ENCODE measurements at regions not wholly inside any gene's neighbourhood (a gene's known extent, or its start where the extent isn't known, plus 50 kb on each side); places are given as distances from the start of the nearest gene placed in this dataset.

DNA sequence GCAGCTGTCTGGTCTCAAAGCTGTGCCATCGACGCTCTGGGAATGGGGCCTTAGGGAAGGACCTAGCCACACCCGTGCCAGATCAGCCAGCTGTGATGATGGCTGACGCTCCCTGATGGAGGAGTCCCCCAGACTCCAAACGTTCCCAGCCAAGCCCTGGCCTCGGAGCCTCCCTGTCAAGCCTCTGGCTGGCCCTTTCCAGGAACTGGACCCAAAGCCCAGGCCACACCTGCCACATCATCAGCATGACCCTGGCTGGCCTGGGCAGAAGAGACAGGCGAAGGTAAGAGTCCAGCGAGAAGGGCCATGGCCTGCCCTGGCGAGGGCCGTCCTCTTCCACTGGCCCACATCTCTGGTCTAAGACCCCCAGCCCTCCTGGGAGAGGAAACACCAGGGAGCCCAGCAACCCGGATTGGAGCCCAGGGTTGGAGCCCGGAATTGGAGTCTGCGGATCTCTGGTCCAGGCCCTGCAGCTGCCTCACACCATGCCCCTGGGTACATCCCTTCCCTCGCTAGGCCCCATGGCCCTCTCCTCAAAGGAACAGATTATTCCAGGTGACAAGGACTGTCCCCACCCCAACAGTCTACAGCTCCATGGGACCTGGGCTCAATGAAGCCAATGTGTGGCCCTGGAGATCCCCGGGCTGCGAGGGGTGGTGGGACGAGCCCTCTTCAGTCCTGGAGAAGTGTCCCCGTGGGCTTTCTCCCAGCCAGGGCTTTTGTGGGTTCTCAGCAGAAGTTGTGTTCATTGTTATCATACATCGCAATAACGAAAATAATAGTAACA is 105.1 kb upstream of the TNRC6C start:
- Mint-ChIP-seq H3K27me3 (no peaks in the 10 kb centered on the region), H3K4me1 (ENCODE audit: unreplicated experiment) (no peaks in the 10 kb centered on the region), H3K36me3 (no peaks in the 10 kb centered on the region), H3K4me3 (no peak overlapping the region), H3K27ac (no peak overlapping the region), H3K9me3 (no peaks in the 10 kb centered on the region)
- no peak for DNase-seq (ENCODE audit: extremely low spot score, unreplicated experiment)
- TF ChIP-seq, protein P1, sequence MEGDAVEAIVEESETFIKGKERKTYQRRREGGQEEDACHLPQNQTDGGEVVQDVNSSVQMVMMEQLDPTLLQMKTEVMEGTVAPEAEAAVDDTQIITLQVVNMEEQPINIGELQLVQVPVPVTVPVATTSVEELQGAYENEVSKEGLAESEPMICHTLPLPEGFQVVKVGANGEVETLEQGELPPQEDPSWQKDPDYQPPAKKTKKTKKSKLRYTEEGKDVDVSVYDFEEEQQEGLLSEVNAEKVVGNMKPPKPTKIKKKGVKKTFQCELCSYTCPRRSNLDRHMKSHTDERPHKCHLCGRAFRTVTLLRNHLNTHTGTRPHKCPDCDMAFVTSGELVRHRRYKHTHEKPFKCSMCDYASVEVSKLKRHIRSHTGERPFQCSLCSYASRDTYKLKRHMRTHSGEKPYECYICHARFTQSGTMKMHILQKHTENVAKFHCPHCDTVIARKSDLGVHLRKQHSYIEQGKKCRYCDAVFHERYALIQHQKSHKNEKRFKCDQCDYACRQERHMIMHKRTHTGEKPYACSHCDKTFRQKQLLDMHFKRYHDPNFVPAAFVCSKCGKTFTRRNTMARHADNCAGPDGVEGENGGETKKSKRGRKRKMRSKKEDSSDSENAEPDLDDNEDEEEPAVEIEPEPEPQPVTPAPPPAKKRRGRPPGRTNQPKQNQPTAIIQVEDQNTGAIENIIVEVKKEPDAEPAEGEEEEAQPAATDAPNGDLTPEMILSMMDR (conservative IDR thresholded peaks at IDR 0.05): no peak

DNA sequence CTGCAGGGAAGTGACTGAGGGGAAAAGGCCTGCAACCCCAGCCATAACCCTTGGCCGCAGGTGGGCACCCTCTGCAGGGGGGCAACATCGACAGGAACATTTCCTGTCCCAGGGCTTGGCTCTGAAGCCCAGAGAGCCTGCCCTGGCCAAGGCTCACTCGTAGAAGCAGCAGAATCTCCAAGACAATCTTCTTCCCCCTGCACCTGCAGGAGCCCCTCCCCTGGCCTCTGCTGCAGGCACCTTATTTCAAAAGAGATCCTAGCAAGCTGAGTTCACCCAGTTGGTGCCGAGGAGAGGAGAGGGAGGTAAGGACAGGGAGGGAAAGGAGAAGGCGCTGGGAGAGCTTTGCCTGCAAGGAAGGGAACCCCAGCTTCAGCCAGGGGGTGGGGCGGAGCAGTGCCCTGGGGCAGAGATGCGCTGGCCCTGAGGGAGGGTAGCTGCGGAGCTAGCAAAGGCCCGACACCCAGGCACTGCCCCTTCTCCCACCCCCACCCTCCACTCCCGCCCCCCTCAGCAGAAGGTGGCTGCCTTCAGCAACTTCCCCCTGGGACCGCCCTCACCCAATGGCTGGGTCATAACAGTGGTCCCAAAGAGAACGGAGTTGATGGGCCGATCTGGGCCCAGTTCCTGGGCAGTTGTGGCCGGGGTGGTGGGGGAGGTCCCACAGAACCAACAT is 104.3 kb upstream of the TNRC6C start:
- Mint-ChIP-seq H3K9me3 (no peaks in the 10 kb centered on the region), H3K4me3 (no peak overlapping the region), H3K4me1 (ENCODE audit: unreplicated experiment) (no peaks in the 10 kb centered on the region), H3K36me3 (no peaks in the 10 kb centered on the region), H3K27ac (no peak overlapping the region), H3K27me3 (no peaks in the 10 kb centered on the region)
- TF ChIP-seq, protein P1 (conservative IDR thresholded peaks at IDR 0.05): no peak
- DNase-seq (ENCODE audit: extremely low spot score, unreplicated experiment): no peak

DNA sequence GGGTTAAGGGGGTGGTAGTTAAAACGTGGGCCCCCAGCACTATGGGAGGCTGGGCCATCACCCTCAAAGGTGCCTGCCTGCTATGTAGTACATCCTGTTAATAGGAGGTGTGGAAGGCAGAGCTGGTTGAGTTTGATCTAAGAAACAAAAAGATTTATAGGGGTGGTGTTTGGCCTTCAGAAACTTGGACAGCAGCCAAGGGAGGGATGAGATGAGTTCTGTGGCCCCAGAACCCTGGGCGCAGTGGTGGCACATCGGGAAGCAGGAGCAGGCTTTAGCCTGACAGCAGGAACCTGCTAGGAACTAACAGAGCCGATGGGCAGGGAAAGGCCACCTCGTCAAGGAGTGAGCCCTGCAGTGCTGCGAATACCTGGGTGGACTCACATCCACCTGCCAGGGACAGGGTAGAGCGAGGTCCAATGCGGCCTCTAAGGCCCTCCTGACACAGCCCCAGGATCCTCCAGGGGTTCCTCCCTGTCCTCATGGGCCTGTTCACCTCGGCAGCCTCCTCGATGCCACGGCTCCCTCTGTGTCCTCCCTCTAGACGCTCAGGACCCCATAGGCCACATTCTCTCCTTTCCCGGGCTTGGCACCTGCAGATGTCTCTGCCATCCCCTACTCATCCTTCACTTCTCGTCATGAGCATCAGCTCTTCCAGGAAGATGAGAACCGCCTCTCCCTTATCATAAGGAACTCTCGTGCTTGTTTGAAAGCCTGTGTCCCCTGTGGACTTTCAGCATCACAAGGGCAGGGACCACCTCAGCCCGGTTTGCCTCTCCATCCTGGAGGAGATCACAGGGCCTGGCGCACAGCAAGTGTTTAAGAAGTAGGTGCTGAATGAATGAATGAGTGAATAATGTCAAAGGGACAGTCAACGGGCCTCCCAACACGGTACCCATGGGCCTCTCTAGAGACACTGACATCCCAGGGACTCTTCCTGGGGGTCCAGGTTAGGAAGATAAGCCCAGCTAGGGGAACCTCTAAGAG is 103.5 kb upstream of the TNRC6C start:
- H3K4me1 Mint-ChIP-seq (ENCODE audit: unreplicated experiment): no peaks in the 10 kb centered on the region
- no peak overlapping the region for H3K4me3 Mint-ChIP-seq
- no peaks in the 10 kb centered on the region for H3K36me3 Mint-ChIP-seq
- DNase-seq (ENCODE audit: extremely low spot score, unreplicated experiment): no peak
- peaks cover 6% of the 10 kb centered on the region for H3K27me3 Mint-ChIP-seq
- no peaks in the 10 kb centered on the region for H3K9me3 Mint-ChIP-seq
- no peak overlapping the region for H3K27ac Mint-ChIP-seq
- TF ChIP-seq, protein P1 (conservative IDR thresholded peaks at IDR 0.05): no peak

DNA sequence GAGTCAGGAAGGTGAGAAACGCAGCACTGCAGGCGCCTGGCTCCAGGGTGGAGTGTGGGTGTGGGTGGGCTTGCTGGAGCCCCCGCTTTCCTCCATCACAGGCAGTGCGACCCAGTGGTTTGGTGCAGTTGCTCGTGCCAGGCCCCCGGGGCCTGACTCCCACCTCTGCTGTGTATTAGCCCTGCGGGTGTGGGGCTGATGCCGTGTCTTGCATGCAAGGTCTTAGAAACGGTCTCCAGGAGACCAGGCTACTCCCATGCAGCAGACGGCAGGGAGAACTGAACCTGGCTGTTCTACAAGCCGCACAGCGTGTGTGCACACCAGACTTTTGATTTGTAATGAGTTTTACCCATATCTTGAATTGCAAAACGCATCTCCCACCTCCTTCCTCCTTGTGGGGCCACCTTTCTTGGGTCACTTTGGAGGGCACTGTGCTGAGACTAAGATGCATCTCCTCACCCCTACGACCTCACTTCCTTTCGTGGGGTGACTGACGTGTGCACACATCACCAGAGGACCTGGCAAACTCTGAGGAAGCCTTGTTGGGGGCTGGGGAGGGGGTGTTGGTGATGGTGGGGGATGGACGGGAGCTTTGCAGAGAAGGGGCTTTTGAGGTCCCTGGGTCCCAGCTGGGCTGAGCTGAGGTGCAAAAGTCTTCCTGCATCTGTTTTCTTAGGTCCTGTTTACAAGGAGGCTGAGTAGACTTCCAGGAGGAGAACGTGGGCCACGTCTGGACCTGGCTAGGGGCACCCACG is 101.8 kb upstream of the TNRC6C start:
- TF ChIP-seq, protein P1 (conservative IDR thresholded peaks at IDR 0.05): no peak
- no peaks in the 10 kb centered on the region for H3K36me3 Mint-ChIP-seq
- H3K9me3 Mint-ChIP-seq: no peaks in the 10 kb centered on the region
- no peaks in the 10 kb centered on the region for H3K4me1 Mint-ChIP-seq (ENCODE audit: unreplicated experiment)
- DNase-seq (ENCODE audit: extremely low spot score, unreplicated experiment): no peak
- H3K27ac Mint-ChIP-seq: no peak overlapping the region
- H3K27me3 Mint-ChIP-seq: peaks cover 13% of the 10 kb centered on the region
- H3K4me3 Mint-ChIP-seq: no peak overlapping the region

DNA sequence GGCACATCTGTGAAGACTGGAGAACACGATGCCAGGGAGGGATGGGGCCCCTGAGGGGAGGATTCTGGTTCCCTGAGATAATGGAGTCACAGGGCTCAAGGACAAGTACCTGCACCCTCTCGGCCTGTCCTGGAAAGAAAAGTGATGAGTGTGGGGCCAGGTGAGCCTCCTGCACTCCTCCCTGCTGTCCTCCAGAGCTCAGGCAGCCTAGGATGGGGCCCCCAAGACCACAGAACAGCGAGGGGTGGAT is 101.3 kb upstream of the TNRC6C start:
- no peak overlapping the region for H3K4me3 Mint-ChIP-seq
- H3K9me3 Mint-ChIP-seq: no peaks in the 10 kb centered on the region
- H3K27me3 Mint-ChIP-seq: peaks cover 13% of the 10 kb centered on the region
- no peak overlapping the region for H3K27ac Mint-ChIP-seq
- TF ChIP-seq, protein P1 (conservative IDR thresholded peaks at IDR 0.05): no peak
- DNase-seq (ENCODE audit: extremely low spot score, unreplicated experiment): no peak
- no peaks in the 10 kb centered on the region for H3K4me1 Mint-ChIP-seq (ENCODE audit: unreplicated experiment)
- H3K36me3 Mint-ChIP-seq: no peaks in the 10 kb centered on the region
